Bronchial epithelial cell (primary cell): ENCODE measurements at regions not wholly inside any gene's neighbourhood (a gene's known extent, or its start where the extent isn't known, plus 50 kb on each side); places are given as distances from the start of the nearest gene placed in this dataset.
A peak's percentile ranks its signal among the peaks of the same experiment; 100 is the strongest.

Experiments used
- DNase-seq: peaks from one replicate; pipeline ENCODE4 v3.0.0-alpha.2; 2010; ENCODE audit warnings: low read depth
- FAIRE-seq: peaks from 2 replicates; lab custom pipeline; 2011; peaks lifted over from hg19 to GRCh38; lab: Jason Lieb, UNC
- H3K27me3 ChIP-seq: 2 replicates; pipeline ENCODE4 v1.5.1; 2011; ENCODE audit warnings: low read length; ENCODE audit not compliant: control insufficient read depth, insufficient read depth
- H3K36me3 ChIP-seq: 2 replicates; pipeline ENCODE4 v1.5.1; 2011; ENCODE audit warnings: low read length; ENCODE audit not compliant: control insufficient read depth, insufficient read depth
- H3K4me3 ChIP-seq: 2 replicates; pipeline ENCODE4 v1.5.1; 2011; ENCODE audit warnings: mild to moderate bottlenecking, low read depth, low read length, control low read depth
- CTCF ChIP-seq: IDR thresholded peaks from 2 replicates; pipeline ENCODE4 v1.5.1; 2011; ENCODE audit warnings: mild to moderate bottlenecking, moderate library complexity, low read length, control low read depth, inconsistent platforms; ENCODE audit not compliant: insufficient read depth, severe bottlenecking

- H3K27me3 ChIP-seq, result no peaks in the 10 kb centered on the region
- FAIRE-seq (no peak), DNase-seq (no peak)
- no peak for TF ChIP-seq CTCF
- H3K4me3 ChIP-seq, result no peak overlapping the region
- H3K36me3 ChIP-seq, result no peaks in the 10 kb centered on the region
These were observed 141.6 kb downstream of the MIS18A start for GRCh38 chr21:32137266-32137665.

GRCh38 chr21:32136546-32136945 lies 142.3 kb downstream of the MIS18A start:
- TF ChIP-seq CTCF, result no peak
- DNase-seq, result no peak
- Histone ChIP-seq H3K4me3 (no peak overlapping the region), H3K27me3 (no peaks in the 10 kb centered on the region), H3K36me3 (no peaks in the 10 kb centered on the region)
- no peak for FAIRE-seq

GRCh38 chr21:32135401-32136363 lies 143.2 kb downstream of the MIS18A start:
- no peak for FAIRE-seq
- DNase-seq, result peak; percentile 18
- no peak for TF ChIP-seq CTCF
- H3K27me3 ChIP-seq, result no peaks in the 10 kb centered on the region
- H3K36me3 ChIP-seq, result no peaks in the 10 kb centered on the region
- no peak overlapping the region for H3K4me3 ChIP-seq

- Histone ChIP-seq H3K27me3 (no peaks in the 10 kb centered on the region), H3K4me3 (no peak overlapping the region), H3K36me3 (no peaks in the 10 kb centered on the region)
- DNase-seq (no peak), FAIRE-seq (no peak)
- TF ChIP-seq CTCF, result no peak
These were observed 144.3 kb downstream of the MIS18A start for GRCh38 chr21:32134441-32135130.

GRCh38 chr21:32132881-32133280 lies 146.0 kb downstream of the MIS18A start:
- FAIRE-seq (no peak), DNase-seq (no peak)
- no peaks in the 10 kb centered on the region for H3K36me3 ChIP-seq
- no peak for TF ChIP-seq CTCF
- H3K4me3 ChIP-seq, result no peak overlapping the region
- H3K27me3 ChIP-seq, result no peaks in the 10 kb centered on the region
